ENCODE measurements at regions not wholly inside any gene's neighbourhood (a gene's known extent, or its start where the extent isn't known, plus 50 kb on each side); places are given as distances from the start of the nearest gene placed in this dataset.

GRCh38 chr14:96143906-96144305 lies 60.7 kb upstream of the BDKRB2 start:
- H3K27ac ChIP-seq (ENCODE audit: low read depth, low read length): no peak overlapping the region
- WGBS, 3 donors: 91 to 92% (median 91%) methylated on average over 2 of the region's 2 CpGs

- no peak overlapping the region for H3K27ac ChIP-seq (ENCODE audit: low read depth, low read length)
- WGBS, 3 donors: 70 to 79% (median 72%) methylated on average over 6 of the region's 6 CpGs
These were observed 59.3 kb upstream of the BDKRB2 start for GRCh38 chr14:96145116-96145864.

- H3K27ac ChIP-seq (ENCODE audit: low read depth, low read length): peak overlapping the region; percentile 23
- WGBS, 3 donors: 62 to 67% (median 66%) methylated on average over 4 of the region's 4 CpGs
These were observed 58.4 kb upstream of the BDKRB2 start for GRCh38 chr14:96146131-96146771.

GRCh38 chr14:96148631-96149030 lies 56.0 kb upstream of the BDKRB2 start:
- H3K27ac ChIP-seq (ENCODE audit: low read depth, low read length): no peak overlapping the region
- WGBS, 3 donors: 81 to 92% (median 88%) methylated on average over 3 of the region's 3 CpGs

- WGBS, 3 donors: 77 to 91% (median 86%) methylated on average over 4 of the region's 4 CpGs
- no peak overlapping the region for H3K27ac ChIP-seq (ENCODE audit: low read depth, low read length)
These were observed 55.5 kb upstream of the BDKRB2 start for GRCh38 chr14:96149131-96149530.

GRCh38 chr14:96150214-96150613 lies 54.4 kb upstream of the BDKRB2 start:
- H3K27ac ChIP-seq (ENCODE audit: low read depth, low read length): no peak overlapping the region
- 63 to 83% (median 66%) methylated on average over 3 of the region's 3 CpGs for WGBS, 3 donors

GRCh38 chr14:96151242-96151641 lies 53.4 kb upstream of the BDKRB2 start:
- WGBS, 3 donors: 68 to 75% (median 72%) methylated on average over 13 of the region's 13 CpGs
- H3K27ac ChIP-seq (ENCODE audit: low read depth, low read length): no peak overlapping the region

GRCh38 chr14:96153003-96153402 lies 51.6 kb upstream of the BDKRB2 start:
- 77 to 84% (median 80%) methylated on average over 3 of the region's 3 CpGs for WGBS, 3 donors
- H3K27ac ChIP-seq (ENCODE audit: low read depth, low read length): no peak overlapping the region
